ENCODE measurements at regions not wholly inside any gene's neighbourhood (a gene's known extent, or its start where the extent isn't known, plus 50 kb on each side); places are given as distances from the start of the nearest gene placed in this dataset.
"Not testable (repeated sequence)": the region's sequence is repeated elsewhere in the genome, so short reads cannot be mapped to it uniquely, and the experiment has no call there.

GRCh38 chr3:178967177-178967532 lies 104.5 kb downstream of the ZMAT3 start:
- peak; percentile 3 for DNase-seq

GRCh38 chr3:178966299-178967176 lies 105.1 kb downstream of the ZMAT3 start:
- DNase-seq, result peak; percentile 23

- DNase-seq, result no peak
These were observed 107.1 kb downstream of the ZMAT3 start for GRCh38 chr3:178964551-178964950.

- DNase-seq, result no peak
These were observed 110.7 kb downstream of the ZMAT3 start for GRCh38 chr3:178960918-178961317.

GRCh38 chr3:178960181-178960580 lies 111.4 kb downstream of the ZMAT3 start:
- DNase-seq, result no peak

GRCh38 chr3:178950676-178951075 lies 120.9 kb downstream of the ZMAT3 start:
- no peak for DNase-seq

GRCh38 chr3:178949896-178950295 lies 121.7 kb downstream of the ZMAT3 start:
- DNase-seq, result no peak

GRCh38 chr3:178948546-178948945 lies 123.1 kb downstream of the ZMAT3 start:
- DNase-seq, result no peak

- no peak for DNase-seq
These were observed 123.9 kb downstream of the ZMAT3 start for GRCh38 chr3:178947738-178948137.

- DNase-seq, result not testable (repeated sequence)
These were observed 129.3 kb downstream of the ZMAT3 start for GRCh38 chr3:178942261-178942660.

GRCh38 chr3:178930116-178930515 lies 141.5 kb downstream of the ZMAT3 start:
- DNase-seq, result no peak

GRCh38 chr3:178916223-178916622 lies 155.4 kb downstream of the ZMAT3 start:
- DNase-seq, result no peak

GRCh38 chr3:178915365-178915764 lies 156.2 kb downstream of the ZMAT3 start:
- no peak for DNase-seq

- DNase-seq, result no peak
These were observed 164.5 kb downstream of the ZMAT3 start for GRCh38 chr3:178907081-178907480.

GRCh38 chr3:178901204-178901603 lies 170.4 kb downstream of the ZMAT3 start:
- no peak for DNase-seq

GRCh38 chr3:178900029-178900646 lies 171.5 kb downstream of the ZMAT3 start:
- DNase-seq, result no peak

GRCh38 chr3:178895178-178895789 lies 176.3 kb downstream of the ZMAT3 start:
- DNase-seq, result no peak

Measured in right kidney (tissue), 1 donor.